Neural cell (in vitro differentiated cells): ENCODE measurements at regions not wholly inside any gene's neighbourhood (a gene's known extent, or its start where the extent isn't known, plus 50 kb on each side); places are given as distances from the start of the nearest gene placed in this dataset.

Experiments
- CTCF ChIP-seq: fragments of 450-650 bp; IDR thresholded peaks from 2 replicates; pipeline ENCODE4 v1.5.1; 2014; ENCODE audit warnings: antibody characterized with exemption, mild to moderate bottlenecking, moderate library complexity; ENCODE audit not compliant: poor library complexity, severe bottlenecking
- EZH2 ChIP-seq: fragments of 200-600, 300-800 bp; shearing (Covaris generic), sonication (generic); IDR thresholded peaks from 2 replicates; pipeline ENCODE4 v1.6.1; 2014; ENCODE audit warnings: antibody characterized with exemption, low read length, borderline replicate concordance, mild to moderate bottlenecking; ENCODE audit not compliant: insufficient read depth, poor library complexity, severe bottlenecking
- TAF1 ChIP-seq: IDR thresholded peaks from 2 replicates; pipeline ENCODE4 v1.6.1; 2012; ENCODE audit warnings: low read depth

GRCh38 chr5:73330613-73331012 is 118.0 kb downstream of the FOXD1 start:
- TF ChIP-seq EZH2 (no peak), CTCF (no peak), TAF1 (no peak)
